Breast epithelium (tissue), 3 donors: ENCODE measurements at regions not wholly inside any gene's neighbourhood (a gene's known extent, or its start where the extent isn't known, plus 50 kb on each side); places are given as distances from the start of the nearest gene placed in this dataset.

Source experiments
- CTCF ChIP-seq, 3 donors: fragments of 450-650 bp; IDR thresholded peaks; one replicate each; pipeline ENCODE4 v1.5.1; 2016 to 2017; ENCODE audit warnings: antibody characterized with exemption in 3 of 3, mild to moderate bottlenecking in 3 of 3, moderate library complexity in 3 of 3
- POLR2AphosphoS5 ChIP-seq, 3 donors: sonication (generic); formaldehyde crosslinking; IDR thresholded peaks; one replicate each; pipeline ENCODE4 v1.6.1; 2017; ENCODE audit warnings: antibody characterized with exemption in 3 of 3

GRCh38 chr12:123038966-123039365, 58.5 kb downstream of the ARL6IP4 start:
- no peak for TF ChIP-seq CTCF (IDR thresholded peaks at IDR 0.05)
- no peak for TF ChIP-seq POLR2AphosphoS5 (IDR thresholded peaks at IDR 0.05)
